Calu3 (cell line): ENCODE measurements at regions not wholly inside any gene's neighbourhood (a gene's known extent, or its start where the extent isn't known, plus 50 kb on each side); places are given as distances from the start of the nearest gene placed in this dataset.
A peak's percentile ranks its signal among the peaks of the same experiment; 100 is the strongest.

Source experiments
- BruUV-seq: library from RNA; stranded (reverse); fragments of 400-500 nt; replicated peaks from 2 replicates; lab custom pipeline; 2021; lab: Mats Ljungman, UMichigan
- CTCF ChIA-PET: fragments of 300-600 bp; sonication (Branson Sonifier 250); formaldehyde crosslinking; loops from one replicate; lab custom pipeline; 2022; ENCODE audit warnings: antibody characterized with exemption; lab: Charles Lee
- DNase-seq: peaks from one replicate; pipeline ENCODE4 v3.0.0; 2022
- H3K27ac Mint-ChIP-seq: one replicate; pipeline ENCODE4 v1.8.0; 2022; ENCODE audit warnings: mixed read lengths; ENCODE audit not compliant: unreplicated experiment
- H3K27me3 Mint-ChIP-seq: one replicate; pipeline ENCODE4 v1.8.0; 2022; ENCODE audit warnings: mixed read lengths; ENCODE audit not compliant: unreplicated experiment
- H3K36me3 Mint-ChIP-seq: one replicate; pipeline ENCODE4 v1.8.0; 2022; ENCODE audit warnings: mild to moderate bottlenecking, moderate library complexity, mixed read lengths; ENCODE audit not compliant: insufficient read depth, unreplicated experiment
- H3K4me1 Mint-ChIP-seq: one replicate; pipeline ENCODE4 v1.8.0; 2022; ENCODE audit warnings: mild to moderate bottlenecking, low read depth, mixed read lengths; ENCODE audit not compliant: unreplicated experiment
- H3K4me3 Mint-ChIP-seq: one replicate; pipeline ENCODE4 v1.8.0; 2022; ENCODE audit warnings: mild to moderate bottlenecking, low read depth, moderate library complexity, mixed read lengths; ENCODE audit not compliant: unreplicated experiment
- H3K9me3 Mint-ChIP-seq: one replicate; pipeline ENCODE4 v1.8.0; 2022; ENCODE audit warnings: low read depth, mixed read lengths; ENCODE audit not compliant: unreplicated experiment
- CTCF ChIP-seq: fragments of 200-600 bp; IDR thresholded peaks from one replicate; pipeline ENCODE4 v1.8.0; 2022; ENCODE audit warnings: antibody characterized with exemption; ENCODE audit not compliant: unreplicated experiment
- intact Hi-C: fragments of 100-400 bp; cut with micrococcal nuclease; formaldehyde crosslinking; loops from one replicate; pipeline ENCODE4 v1.10.0; 2022; ENCODE audit not compliant: unreplicated experiment

GRCh38 chr2:7428454-7429204 lies 511.4 kb downstream of the RNF144A start:
- no peak overlapping the region for H3K27ac Mint-ChIP-seq
- no peak for DNase-seq
- intact Hi-C loops: loop anchor here (10.0 kb wide), 1 partner anchor 256 kb away; no protein-coding TSS in a partner anchor
- H3K9me3 Mint-ChIP-seq: no peaks in the 10 kb centered on the region
- CTCF ChIA-PET: no interaction called here
- peaks cover 13% of the 10 kb centered on the region for H3K36me3 Mint-ChIP-seq
- H3K27me3 Mint-ChIP-seq: no peaks in the 10 kb centered on the region
- H3K4me3 Mint-ChIP-seq: no peak overlapping the region
- peaks cover 30% of the 10 kb centered on the region for H3K4me1 Mint-ChIP-seq
- TF ChIP-seq CTCF: no peak
- BruUV-seq: no TSS peak

GRCh38 chr2:7429733-7430132 lies 512.5 kb downstream of the RNF144A start:
- Mint-ChIP-seq H3K36me3 (peaks cover 13% of the 10 kb centered on the region), H3K9me3 (peaks cover 4% of the 10 kb centered on the region), H3K27ac (no peak overlapping the region), H3K27me3 (no peaks in the 10 kb centered on the region), H3K4me1 (peaks cover 30% of the 10 kb centered on the region), H3K4me3 (no peak overlapping the region)
- intact Hi-C loops: loop anchor here (10.0 kb wide), 1 partner anchor 255 kb away; no protein-coding TSS in a partner anchor
- TF ChIP-seq CTCF: no peak
- CTCF ChIA-PET: no interaction called here
- DNase-seq: peak; percentile 4
- BruUV-seq: no TSS peak

- H3K4me3 Mint-ChIP-seq: peak overlapping the region; percentile 81
- intact Hi-C loops: no loop called here
- H3K36me3 Mint-ChIP-seq: peaks cover 13% of the 10 kb centered on the region
- BruUV-seq: no TSS peak
- H3K9me3 Mint-ChIP-seq: peaks cover 4% of the 10 kb centered on the region
- no peak for TF ChIP-seq CTCF
- H3K27ac Mint-ChIP-seq: no peak overlapping the region
- peaks cover 30% of the 10 kb centered on the region for H3K4me1 Mint-ChIP-seq
- no peaks in the 10 kb centered on the region for H3K27me3 Mint-ChIP-seq
- no peak for DNase-seq
- CTCF ChIA-PET: no interaction called here
Observed at GRCh38 chr2:7430421-7430868, 513.2 kb downstream of the RNF144A start.

GRCh38 chr2:7430869-7431641 lies 513.8 kb downstream of the RNF144A start:
- peak overlapping the region; percentile 81 for H3K4me3 Mint-ChIP-seq
- intact Hi-C loops: no loop called here
- H3K27me3 Mint-ChIP-seq: no peaks in the 10 kb centered on the region
- CTCF ChIA-PET: no interaction called here
- DNase-seq: peak; percentile 55
- no TSS peak for BruUV-seq
- TF ChIP-seq CTCF: no peak
- H3K36me3 Mint-ChIP-seq: peaks cover 13% of the 10 kb centered on the region
- no peak overlapping the region for H3K27ac Mint-ChIP-seq
- H3K9me3 Mint-ChIP-seq: peaks cover 4% of the 10 kb centered on the region
- peaks cover 30% of the 10 kb centered on the region for H3K4me1 Mint-ChIP-seq
